ENCODE measurements at regions not wholly inside any gene's neighbourhood (a gene's known extent, or its start where the extent isn't known, plus 50 kb on each side); places are given as distances from the start of the nearest gene placed in this dataset.
"Not testable (repeated sequence)": the region's sequence is repeated elsewhere in the genome, so short reads cannot be mapped to it uniquely, and the experiment has no call there.

DNA sequence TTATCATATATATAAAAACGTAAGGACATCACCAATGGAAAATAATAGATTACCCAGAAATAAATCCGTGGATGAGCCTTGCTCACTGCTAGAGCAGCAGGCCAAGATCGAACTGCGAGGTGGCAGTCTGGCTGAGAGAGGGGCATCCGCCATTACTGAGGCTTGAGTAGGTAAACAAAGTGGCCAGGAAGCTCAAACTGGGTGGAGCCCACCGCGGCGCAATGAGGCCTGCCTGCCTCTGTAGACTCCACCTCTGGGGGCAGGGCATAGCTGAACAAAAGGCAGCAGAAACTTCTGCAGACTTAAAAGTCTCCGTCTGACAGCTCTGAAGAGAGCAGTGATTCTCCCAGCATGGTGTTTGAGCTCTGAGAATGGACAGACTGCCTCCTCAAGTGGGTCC lies 1018.0 kb upstream of the SLC39A10 start:
- TF ChIP-seq, protein P1, sequence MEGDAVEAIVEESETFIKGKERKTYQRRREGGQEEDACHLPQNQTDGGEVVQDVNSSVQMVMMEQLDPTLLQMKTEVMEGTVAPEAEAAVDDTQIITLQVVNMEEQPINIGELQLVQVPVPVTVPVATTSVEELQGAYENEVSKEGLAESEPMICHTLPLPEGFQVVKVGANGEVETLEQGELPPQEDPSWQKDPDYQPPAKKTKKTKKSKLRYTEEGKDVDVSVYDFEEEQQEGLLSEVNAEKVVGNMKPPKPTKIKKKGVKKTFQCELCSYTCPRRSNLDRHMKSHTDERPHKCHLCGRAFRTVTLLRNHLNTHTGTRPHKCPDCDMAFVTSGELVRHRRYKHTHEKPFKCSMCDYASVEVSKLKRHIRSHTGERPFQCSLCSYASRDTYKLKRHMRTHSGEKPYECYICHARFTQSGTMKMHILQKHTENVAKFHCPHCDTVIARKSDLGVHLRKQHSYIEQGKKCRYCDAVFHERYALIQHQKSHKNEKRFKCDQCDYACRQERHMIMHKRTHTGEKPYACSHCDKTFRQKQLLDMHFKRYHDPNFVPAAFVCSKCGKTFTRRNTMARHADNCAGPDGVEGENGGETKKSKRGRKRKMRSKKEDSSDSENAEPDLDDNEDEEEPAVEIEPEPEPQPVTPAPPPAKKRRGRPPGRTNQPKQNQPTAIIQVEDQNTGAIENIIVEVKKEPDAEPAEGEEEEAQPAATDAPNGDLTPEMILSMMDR (conservative IDR thresholded peaks at IDR 0.05; ENCODE audit: low read depth, low read length): not testable (repeated sequence)
- TF ChIP-seq EZH2 (IDR thresholded peaks at IDR 0.05; ENCODE audit: low read length, unreplicated experiment); EZH2phosphoT487 (IDR thresholded peaks at IDR 0.05; ENCODE audit: borderline replicate concordance, low read length): not testable (repeated sequence)
